ENCODE measurements at regions not wholly inside any gene's neighbourhood (a gene's known extent, or its start where the extent isn't known, plus 50 kb on each side); places are given as distances from the start of the nearest gene placed in this dataset.

DNA sequence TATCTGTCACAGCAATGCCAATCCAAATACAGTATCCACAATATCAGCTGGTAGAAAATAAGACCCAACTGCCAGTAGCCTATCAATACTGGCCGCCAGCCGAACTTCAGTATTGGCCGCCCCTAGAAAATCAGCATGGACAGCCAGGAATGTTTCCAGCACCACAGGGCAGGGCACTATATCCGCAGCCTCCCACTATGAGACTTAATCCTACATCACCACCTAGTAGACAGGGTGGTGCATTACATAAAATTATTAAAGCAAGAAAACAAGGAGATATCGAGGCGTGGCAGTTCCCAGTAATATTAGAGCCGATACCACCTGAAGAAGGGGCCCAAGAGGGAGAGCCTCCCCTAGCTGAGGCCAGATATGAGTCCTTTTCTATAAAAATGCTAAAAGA is 111.3 kb downstream of the ZNF486 start:
- TF ChIP-seq, protein P1, sequence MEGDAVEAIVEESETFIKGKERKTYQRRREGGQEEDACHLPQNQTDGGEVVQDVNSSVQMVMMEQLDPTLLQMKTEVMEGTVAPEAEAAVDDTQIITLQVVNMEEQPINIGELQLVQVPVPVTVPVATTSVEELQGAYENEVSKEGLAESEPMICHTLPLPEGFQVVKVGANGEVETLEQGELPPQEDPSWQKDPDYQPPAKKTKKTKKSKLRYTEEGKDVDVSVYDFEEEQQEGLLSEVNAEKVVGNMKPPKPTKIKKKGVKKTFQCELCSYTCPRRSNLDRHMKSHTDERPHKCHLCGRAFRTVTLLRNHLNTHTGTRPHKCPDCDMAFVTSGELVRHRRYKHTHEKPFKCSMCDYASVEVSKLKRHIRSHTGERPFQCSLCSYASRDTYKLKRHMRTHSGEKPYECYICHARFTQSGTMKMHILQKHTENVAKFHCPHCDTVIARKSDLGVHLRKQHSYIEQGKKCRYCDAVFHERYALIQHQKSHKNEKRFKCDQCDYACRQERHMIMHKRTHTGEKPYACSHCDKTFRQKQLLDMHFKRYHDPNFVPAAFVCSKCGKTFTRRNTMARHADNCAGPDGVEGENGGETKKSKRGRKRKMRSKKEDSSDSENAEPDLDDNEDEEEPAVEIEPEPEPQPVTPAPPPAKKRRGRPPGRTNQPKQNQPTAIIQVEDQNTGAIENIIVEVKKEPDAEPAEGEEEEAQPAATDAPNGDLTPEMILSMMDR (IDR thresholded peaks at IDR 0.05; ENCODE audit: borderline replicate concordance, extremely low read depth, low read length, poor library complexity, severe bottlenecking) = no peak
- no peak for TF ChIP-seq EZH2 (IDR thresholded peaks at IDR 0.05; ENCODE audit: borderline replicate concordance, low read depth, low read length, severe bottlenecking)

All from DND-41 (cell line).